ENCODE measurements at regions not wholly inside any gene's neighbourhood (a gene's known extent, or its start where the extent isn't known, plus 50 kb on each side); places are given as distances from the start of the nearest gene placed in this dataset.

DNA sequence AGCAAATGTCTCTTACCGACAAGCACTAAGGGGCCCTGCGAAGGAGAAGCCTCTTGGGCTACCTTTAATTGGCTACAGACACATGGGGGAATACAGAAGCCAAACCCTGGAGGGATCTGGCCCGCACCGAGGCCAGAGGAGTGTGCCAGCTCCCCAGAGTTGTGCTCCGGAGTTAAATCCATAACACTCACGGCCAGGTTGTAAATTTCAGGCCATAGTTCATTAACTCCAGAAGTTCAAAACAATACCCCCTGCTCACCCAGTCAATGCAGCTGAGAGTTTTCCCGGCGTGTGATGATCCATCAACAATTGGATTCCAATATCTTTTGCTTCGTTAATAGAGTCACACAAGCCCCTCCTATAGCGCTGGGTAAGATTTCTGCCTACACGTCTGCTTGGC is 371.5 kb downstream of the NXPE2 start:
- TF ChIP-seq EZH2phosphoT487 (IDR thresholded peaks at IDR 0.05; ENCODE audit: low read depth) (no peak), CTCF (IDR thresholded peaks at IDR 0.05; ENCODE audit: low read depth, low read length) (no peak)
